HEK293 (cell line): ENCODE measurements at regions not wholly inside any gene's neighbourhood (a gene's known extent, or its start where the extent isn't known, plus 50 kb on each side); places are given as distances from the start of the nearest gene placed in this dataset.

Experiments
- ZEB2 ChIP-seq: fragments of 450-650 bp; formaldehyde crosslinking; IDR thresholded peaks from 2 replicates; pipeline ENCODE4 v1.5.1; 2016; ENCODE audit warnings: missing biosample characterization, missing genetic modification characterization
- ZNF138 ChIP-seq: fragments of 450-650 bp; formaldehyde crosslinking; IDR thresholded peaks from 2 replicates; pipeline ENCODE4 v1.5.1; 2016; ENCODE audit warnings: missing biosample characterization, missing genetic modification characterization, borderline replicate concordance
- ZNF423 ChIP-seq: fragments of 450-650 bp; formaldehyde crosslinking; IDR thresholded peaks from 2 replicates; pipeline ENCODE4 v1.5.1; 2016; ENCODE audit warnings: missing biosample characterization, missing genetic modification characterization
- TF ChIP-seq, protein P1 (sequence below): fragments of 450-650 bp; formaldehyde crosslinking; IDR thresholded peaks from 2 replicates; pipeline ENCODE4 v1.5.1; 2016; ENCODE audit warnings: missing biosample characterization, missing genetic modification characterization
- TF ChIP-seq, protein P2 (sequence below): fragments of 450-650 bp; formaldehyde crosslinking; IDR thresholded peaks from 2 replicates; pipeline ENCODE4 v1.5.1; 2016; ENCODE audit warnings: missing biosample characterization, missing genetic modification characterization

DNA sequence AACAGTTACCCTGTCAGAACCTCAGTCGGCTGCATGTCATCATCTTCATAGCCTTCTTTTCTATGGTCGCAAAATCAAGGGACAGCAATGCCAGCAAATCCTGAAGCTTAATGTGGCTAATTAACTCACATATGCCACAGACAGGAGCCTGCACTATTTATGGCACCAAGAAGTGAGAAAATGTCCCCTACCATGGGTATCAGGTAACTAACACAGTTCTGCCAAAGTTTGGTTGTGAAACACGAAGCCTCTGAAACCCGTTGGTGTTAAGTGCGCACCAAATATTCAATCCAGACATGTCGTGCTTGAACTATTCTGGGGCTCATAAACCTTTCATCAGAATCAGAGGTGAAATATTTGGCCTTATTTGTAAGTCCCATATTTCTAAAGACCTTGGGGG lies 63.3 kb downstream of the EVX1 start:
- TF ChIP-seq ZNF423 = no peak
- TF ChIP-seq, protein P1, sequence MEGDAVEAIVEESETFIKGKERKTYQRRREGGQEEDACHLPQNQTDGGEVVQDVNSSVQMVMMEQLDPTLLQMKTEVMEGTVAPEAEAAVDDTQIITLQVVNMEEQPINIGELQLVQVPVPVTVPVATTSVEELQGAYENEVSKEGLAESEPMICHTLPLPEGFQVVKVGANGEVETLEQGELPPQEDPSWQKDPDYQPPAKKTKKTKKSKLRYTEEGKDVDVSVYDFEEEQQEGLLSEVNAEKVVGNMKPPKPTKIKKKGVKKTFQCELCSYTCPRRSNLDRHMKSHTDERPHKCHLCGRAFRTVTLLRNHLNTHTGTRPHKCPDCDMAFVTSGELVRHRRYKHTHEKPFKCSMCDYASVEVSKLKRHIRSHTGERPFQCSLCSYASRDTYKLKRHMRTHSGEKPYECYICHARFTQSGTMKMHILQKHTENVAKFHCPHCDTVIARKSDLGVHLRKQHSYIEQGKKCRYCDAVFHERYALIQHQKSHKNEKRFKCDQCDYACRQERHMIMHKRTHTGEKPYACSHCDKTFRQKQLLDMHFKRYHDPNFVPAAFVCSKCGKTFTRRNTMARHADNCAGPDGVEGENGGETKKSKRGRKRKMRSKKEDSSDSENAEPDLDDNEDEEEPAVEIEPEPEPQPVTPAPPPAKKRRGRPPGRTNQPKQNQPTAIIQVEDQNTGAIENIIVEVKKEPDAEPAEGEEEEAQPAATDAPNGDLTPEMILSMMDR (tag by site-specific recombination) = no peak
- TF ChIP-seq, protein P2, sequence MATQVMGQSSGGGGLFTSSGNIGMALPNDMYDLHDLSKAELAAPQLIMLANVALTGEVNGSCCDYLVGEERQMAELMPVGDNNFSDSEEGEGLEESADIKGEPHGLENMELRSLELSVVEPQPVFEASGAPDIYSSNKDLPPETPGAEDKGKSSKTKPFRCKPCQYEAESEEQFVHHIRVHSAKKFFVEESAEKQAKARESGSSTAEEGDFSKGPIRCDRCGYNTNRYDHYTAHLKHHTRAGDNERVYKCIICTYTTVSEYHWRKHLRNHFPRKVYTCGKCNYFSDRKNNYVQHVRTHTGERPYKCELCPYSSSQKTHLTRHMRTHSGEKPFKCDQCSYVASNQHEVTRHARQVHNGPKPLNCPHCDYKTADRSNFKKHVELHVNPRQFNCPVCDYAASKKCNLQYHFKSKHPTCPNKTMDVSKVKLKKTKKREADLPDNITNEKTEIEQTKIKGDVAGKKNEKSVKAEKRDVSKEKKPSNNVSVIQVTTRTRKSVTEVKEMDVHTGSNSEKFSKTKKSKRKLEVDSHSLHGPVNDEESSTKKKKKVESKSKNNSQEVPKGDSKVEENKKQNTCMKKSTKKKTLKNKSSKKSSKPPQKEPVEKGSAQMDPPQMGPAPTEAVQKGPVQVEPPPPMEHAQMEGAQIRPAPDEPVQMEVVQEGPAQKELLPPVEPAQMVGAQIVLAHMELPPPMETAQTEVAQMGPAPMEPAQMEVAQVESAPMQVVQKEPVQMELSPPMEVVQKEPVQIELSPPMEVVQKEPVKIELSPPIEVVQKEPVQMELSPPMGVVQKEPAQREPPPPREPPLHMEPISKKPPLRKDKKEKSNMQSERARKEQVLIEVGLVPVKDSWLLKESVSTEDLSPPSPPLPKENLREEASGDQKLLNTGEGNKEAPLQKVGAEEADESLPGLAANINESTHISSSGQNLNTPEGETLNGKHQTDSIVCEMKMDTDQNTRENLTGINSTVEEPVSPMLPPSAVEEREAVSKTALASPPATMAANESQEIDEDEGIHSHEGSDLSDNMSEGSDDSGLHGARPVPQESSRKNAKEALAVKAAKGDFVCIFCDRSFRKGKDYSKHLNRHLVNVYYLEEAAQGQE (tag by site-specific recombination) = no peak
- TF ChIP-seq ZNF138 = no peak
- no peak for TF ChIP-seq ZEB2
